Lower leg skin (tissue), 3 donors: ENCODE measurements at regions not wholly inside any gene's neighbourhood (a gene's known extent, or its start where the extent isn't known, plus 50 kb on each side); places are given as distances from the start of the nearest gene placed in this dataset.

Experiments
- CTCF ChIP-seq, 3 donors: fragments of 450-650 bp; IDR thresholded peaks; one replicate each; pipeline ENCODE4 v1.5.1; 2016; ENCODE audit warnings: antibody characterized with exemption in 3 of 3, mild to moderate bottlenecking in 3 of 3, moderate library complexity in 2 of 3
- POLR2A ChIP-seq, 2 donors: fragments of 450-650 bp; IDR thresholded peaks; one replicate each; pipeline ENCODE4 v1.6.1; 2016 to 2017; ENCODE audit warnings: antibody characterized with exemption in 2 of 2, mild to moderate bottlenecking in 1 of 2, moderate library complexity in 1 of 2

DNA sequence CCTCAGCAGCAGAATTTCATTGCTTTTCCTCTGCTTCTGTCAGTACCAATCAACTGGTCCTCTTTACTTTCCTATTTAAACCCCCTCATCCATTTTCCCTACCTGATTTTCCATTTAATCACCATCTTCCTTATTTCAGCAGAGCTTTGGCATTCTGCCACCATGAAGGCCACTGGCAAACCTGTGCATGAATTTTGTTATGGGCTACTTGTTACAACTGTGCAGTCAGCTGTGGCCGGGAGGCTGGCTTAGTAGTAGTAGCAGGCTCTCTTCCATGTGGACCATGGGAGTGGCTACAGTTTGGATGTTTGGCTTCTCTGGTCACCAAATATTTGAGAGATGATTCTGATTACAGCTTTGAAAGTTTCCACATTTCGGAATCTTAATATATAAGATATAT lies 976.6 kb upstream of the SEMA6A start:
- TF ChIP-seq POLR2A (IDR thresholded peaks at IDR 0.05) = no peak
- no peak for TF ChIP-seq CTCF (IDR thresholded peaks at IDR 0.05)
